ENCODE measurements at regions not wholly inside any gene's neighbourhood (a gene's known extent, or its start where the extent isn't known, plus 50 kb on each side); places are given as distances from the start of the nearest gene placed in this dataset.

DNA sequence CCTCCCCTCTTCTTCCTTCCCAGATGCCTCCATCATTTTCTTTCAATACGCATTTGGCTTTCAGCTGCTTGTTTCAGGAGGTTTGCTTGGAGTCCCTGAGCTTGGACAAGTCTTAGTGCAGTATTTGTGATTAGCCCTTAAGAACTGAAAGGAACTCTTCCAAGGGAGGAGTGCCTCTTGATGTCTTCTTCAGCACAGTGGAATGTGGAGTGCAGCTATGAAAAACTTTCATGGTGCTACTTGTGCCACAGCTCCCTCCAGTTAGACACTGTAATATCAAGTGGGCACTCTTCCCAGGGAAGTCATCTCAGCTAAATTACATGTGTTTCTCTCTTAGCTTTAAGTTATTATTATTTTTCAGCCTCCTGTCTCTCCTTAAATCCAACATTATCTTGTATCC, 173.1 kb downstream of the NECTIN3 start:
- no peak for FAIRE-seq

DNA sequence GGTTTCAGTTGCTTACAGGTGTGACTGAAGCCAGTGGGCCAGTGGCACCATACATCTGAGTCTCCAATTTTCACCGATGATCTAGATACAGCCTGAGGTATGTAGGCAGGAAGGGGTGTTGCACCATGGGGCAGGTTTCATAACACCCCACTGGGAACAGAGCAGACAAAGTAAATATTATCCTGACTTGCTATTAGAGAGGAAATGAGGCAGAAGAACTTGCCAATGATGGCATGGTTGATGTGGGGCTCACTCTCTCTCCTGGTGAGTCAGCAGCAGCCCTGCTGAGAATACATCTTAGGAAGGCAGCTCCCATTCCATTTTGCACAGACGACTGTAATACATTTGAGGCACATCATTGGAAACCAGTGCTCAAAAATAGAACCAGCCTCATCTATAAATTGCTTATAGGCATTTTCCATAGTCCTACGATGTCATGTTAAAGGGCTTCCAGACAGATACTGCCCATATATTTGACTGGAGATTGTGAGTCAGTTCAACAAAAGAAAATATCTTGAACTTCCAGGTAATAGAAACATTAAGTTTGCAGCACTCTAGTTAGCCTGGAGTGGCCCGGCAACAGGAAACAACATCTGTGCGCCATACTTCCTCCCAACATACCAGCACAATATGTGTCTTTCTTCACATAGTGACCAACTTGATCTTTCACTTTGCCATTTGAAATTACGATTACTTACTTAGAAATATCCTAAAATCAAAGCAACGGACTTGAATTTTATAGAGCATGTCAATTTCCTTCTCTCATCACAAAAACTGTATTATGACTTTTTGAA, 175.5 kb downstream of the NECTIN3 start:
- peak; percentile 98 for FAIRE-seq

DNA sequence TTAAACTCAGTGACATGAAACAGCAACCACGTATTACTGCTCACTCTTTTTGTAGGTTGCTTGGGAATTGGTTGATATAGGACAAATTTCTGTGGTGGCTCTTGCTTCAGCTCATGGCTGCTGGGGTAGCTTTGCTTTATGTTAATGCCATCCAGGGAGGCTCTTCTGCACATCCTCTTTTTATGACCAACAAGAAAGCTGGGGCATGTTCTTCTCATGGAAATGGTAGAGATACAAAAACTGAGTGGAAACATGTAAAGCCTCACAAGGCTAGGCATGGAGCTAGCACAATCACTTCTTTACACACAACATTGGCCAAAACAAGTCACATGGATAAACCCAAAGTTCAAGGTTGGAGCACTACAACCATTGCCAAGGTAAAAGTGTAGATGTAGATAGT, 176.8 kb downstream of the NECTIN3 start:
- FAIRE-seq: no peak

DNA sequence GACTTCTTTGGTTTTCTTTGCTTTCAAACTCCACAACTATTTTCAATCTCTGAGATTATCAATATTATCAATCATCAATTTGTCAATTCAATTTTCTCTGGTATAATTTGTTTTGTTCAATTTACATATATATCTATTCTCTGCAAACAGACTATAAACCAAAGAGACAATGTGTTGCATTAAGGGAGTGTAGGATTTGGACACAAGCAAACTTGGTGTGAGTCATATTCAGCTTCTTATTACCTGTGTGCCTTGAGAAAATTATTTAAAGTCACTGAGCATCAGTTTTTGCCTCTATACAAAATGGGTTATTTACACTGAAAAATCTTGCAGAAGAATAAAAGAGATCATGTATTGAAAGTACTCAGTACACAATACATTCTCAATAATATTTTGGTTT, 177.8 kb downstream of the NECTIN3 start:
- no peak for FAIRE-seq

- FAIRE-seq: peak; percentile 69
Measured at GRCh38 chr3:111252779-111253178, 181.2 kb downstream of the NECTIN3 start.

- FAIRE-seq: no peak
Measured at GRCh38 chr3:111253733-111254132, 182.1 kb downstream of the NECTIN3 start.

- FAIRE-seq: no peak
Measured at GRCh38 chr3:111260878-111261277, 189.3 kb downstream of the NECTIN3 start.

DNA sequence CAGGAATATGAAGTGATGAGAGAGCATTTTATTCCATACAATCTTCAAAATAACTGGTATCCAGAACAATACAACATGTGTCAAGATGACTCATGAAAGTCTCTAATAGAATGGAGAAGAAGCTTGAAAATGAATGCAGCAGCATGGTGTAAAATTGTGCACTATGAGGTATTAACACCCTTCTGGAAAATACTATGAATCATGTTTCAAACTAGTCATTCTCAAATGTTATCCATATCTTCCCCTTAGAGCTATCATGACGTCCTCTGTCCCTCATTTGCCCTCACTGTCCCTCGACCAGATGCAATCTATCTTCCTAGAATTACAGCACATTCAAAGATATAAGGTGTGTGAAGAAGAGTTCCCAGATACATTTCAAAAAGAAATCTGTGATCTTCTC, 198.2 kb downstream of the NECTIN3 start:
- no peak for FAIRE-seq

DNA sequence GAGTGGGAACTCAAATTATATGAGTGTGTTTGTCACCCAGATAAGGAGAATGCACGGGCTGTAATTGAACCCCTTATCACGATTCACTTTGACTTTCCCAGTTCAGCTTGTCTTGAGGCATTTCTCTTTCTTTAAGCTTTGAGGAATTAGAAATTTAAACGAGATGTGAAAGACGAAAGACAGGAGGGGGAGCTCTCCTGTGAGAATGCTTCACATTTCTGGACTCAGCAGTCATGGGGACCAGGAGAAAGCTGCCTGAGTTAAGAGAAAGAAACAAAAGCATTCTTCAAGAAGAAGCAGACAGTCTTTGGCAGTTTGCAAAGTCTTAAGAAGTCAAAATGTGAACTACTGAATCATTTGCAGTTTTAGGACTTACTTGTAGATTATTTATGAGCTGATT, 205.6 kb downstream of the NECTIN3 start:
- FAIRE-seq: no peak

- no peak for FAIRE-seq
Measured at GRCh38 chr3:111278959-111279358, 207.3 kb downstream of the NECTIN3 start.

- no peak for FAIRE-seq
Measured at GRCh38 chr3:111282024-111282423, 210.4 kb downstream of the NECTIN3 start.

DNA sequence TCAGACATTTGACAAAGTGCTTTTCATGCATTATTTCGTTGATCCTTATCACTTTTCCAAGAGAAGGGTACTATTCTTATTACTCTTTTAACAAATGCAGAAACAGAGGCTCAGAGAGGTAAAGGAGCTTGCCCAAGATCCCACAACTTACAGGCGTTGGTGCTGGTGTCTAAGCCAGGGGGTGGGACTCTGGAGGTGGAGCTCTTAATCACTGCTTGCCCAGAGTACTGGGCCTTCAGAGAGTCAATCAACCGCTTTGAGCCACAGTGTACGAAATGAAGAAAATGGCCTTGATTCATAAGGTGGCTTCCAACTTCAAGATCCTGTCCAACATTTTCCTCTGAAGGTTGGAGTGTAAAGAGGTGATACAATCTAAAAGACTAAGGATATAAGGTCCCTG, 211.5 kb downstream of the NECTIN3 start:
- no peak for FAIRE-seq

DNA sequence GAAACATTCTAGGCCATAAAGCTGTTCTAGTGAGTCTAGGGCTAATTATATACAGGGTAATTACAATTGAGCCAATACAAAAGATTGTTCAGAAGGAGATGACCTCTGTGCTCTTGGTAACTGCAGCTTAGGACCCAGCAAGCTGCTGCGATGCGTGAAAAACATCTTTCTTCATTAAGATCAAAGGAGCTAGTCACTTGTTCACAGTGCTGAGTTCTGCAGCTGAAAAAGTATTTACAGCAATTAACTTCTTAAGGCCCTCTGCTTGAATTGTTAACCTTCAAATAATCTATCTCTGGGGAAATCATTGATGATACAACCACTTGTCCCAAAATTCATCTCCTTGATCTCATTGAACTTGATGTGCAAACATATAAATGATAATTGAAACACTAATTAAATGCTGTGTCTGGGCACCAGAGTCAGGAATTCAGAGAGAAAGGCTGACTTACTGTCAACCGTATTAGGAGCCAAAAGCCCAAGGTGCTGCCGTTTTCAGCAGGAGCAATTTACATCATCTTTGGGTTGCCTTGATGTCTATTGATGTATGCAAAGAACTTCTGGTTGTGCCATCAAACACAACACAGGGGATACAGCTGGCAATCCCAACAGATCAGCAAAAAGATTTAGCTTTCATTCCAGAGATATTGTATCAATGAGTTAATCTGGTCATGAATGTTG, 213.0 kb downstream of the NECTIN3 start:
- FAIRE-seq: no peak

DNA sequence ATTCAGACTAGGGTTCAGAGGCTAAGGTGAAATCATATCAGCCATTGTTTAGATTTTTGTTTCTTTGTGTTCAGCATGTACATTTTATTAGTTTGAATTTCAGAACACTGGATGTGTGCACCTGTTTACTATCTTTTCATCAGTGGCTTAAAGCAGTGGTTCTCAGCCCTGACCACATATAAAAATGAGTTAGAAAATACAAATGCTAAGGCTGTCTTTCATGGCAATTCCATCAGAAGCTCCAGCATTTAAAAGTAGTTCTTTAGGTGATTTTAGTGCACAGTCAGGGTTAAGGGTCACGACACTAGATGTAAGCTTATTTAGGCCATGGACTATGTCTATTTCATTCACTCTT, 213.5 kb downstream of the NECTIN3 start:
- no peak for FAIRE-seq

GRCh38 chr3:111285694-111286093, 214.1 kb downstream of the NECTIN3 start:
- FAIRE-seq: no peak

DNA sequence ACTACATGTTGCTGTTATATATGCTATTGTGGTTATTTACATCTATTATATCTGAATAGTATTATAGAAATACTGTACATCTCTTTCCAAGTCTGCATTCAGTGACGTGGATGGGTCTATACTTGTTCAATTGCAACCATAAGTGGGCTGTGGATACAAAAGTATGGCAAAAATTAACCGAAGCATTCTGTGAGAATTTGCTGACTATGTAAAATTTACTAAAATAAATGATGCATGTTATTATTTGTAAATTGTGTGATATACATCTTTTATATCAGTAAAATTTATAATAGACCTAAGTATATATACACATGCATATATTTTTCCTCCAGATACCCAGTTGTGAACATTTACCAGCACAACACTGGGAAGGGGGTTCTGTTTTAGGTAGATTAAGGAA, 215.1 kb downstream of the NECTIN3 start:
- FAIRE-seq: no peak

DNA sequence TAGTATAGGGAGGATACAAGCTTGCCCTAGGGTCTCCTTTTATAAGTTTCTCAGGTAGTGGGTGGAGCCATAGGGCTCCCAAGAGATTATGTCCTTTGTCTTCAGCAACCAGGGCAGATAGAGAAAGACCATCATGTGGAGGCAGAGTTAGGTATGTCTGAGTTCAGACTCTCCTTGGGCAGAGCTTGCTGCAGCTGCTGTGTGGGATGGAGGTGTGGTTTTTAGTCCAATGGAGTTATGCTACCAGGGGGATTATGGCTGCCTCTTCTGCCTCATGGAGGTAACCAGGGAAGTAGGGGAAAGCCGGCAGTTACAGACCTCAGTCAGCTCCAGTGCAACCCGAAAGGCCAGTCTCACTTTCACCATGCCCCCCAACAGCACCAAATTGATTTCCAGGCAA, 220.5 kb downstream of the NECTIN3 start:
- FAIRE-seq: no peak

DNA sequence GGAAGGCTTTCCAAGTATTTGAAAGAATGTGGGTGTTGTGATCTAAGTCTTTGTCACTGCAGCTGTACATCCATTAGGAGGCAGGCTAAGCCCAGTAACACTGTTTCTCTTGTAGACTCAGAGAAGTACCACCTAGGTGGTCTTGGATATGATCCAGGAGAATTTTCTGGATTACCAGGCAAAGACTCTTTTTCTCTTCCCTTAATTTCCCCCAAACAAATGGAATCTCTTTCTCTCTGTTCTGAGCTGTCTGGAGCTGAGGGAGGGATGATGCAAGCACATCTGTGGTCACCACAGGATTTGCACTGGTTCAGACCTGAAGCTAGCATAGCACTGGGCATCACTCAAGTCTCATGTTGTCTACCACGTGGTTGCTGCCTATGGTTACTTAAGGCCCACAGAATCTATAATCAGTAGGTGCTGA, 227.6 kb downstream of the NECTIN3 start:
- no peak for FAIRE-seq

- no peak for FAIRE-seq
Measured at GRCh38 chr3:111301238-111301798, 229.7 kb downstream of the NECTIN3 start.

- FAIRE-seq: no peak
Measured at GRCh38 chr3:111302063-111302462, 230.4 kb downstream of the NECTIN3 start.

- FAIRE-seq: no peak
Measured at GRCh38 chr3:111303760-111304159, 232.1 kb downstream of the NECTIN3 start.

- no peak for FAIRE-seq
Measured at GRCh38 chr3:111307676-111308075, 234.3 kb upstream of the CD96 start.

DNA sequence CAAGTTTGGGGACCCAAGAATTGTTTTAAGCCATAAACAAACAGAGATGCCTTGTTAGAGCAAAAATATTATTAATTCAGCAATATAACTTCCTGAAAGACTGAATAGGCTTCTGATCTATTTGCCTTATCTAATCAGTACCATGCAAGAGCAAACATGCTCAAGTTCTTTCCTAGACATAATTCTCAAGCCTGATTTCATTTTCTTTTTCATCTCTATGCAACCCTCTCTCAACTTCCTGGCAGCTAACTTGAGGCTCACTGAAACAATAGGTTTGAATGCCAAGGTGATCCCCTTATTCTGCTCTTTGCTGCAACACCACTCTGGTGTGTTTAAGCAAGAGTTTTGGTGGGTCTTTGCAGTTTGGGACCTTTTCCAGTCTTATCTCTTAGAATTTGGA, 230.9 kb upstream of the CD96 start:
- no peak for FAIRE-seq

DNA sequence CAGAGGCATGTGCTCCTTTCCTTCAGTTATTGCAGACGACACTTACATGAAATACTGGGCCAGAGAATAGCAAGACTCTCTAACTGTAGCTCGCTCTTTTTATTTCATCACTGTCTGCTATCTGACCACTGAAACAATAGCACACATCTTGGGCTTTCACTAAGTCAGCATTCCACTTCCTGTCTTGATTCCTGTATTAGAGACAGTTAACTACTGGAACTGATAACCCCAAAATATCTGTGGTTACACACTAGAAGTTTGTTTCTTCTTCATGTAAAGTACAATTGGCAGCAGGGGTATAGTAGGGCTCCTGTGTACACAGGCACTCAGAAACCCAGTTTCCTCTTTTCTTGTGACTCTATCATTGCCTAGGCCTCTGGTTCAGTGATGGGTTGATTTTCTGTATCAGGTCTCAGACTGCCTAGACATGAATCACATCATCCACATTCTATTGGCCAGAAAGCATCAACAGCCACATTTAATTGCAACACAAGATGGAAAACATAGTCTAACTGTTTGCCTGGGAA, 230.2 kb upstream of the CD96 start:
- FAIRE-seq: no peak
